Lung (tissue), 11 donors: ENCODE measurements at regions not wholly inside any gene's neighbourhood (a gene's known extent, or its start where the extent isn't known, plus 50 kb on each side); places are given as distances from the start of the nearest gene placed in this dataset.

Experiments used
- ATAC-seq: fragments of 200-7000 bp; cut with Tn5 transposase; one replicate; pipeline ENCODE4 v1.9.1; 2020; ENCODE audit warnings: moderate number of reproducible peaks; ENCODE audit not compliant: insufficient read depth, low FRiP score
- DNase-seq, 3 donors: peaks; one replicate each; pipeline ENCODE4 v3.0.0-alpha.2; 2013 to 2017
- H3K27ac ChIP-seq, 2 donors: one replicate each; pipeline ENCODE4 v1.5.1; 2013; ENCODE audit warnings: mild to moderate bottlenecking in 2 of 2, moderate library complexity in 2 of 2, control low read depth in 1 of 2, inconsistent platforms in 1 of 2, low read depth in 1 of 2, low read length in 1 of 2
- H3K27me3 ChIP-seq, 3 donors: one replicate each; pipeline ENCODE4 v1.5.1; 2013; ENCODE audit warnings: low read length in 2 of 3; ENCODE audit not compliant: control insufficient read depth in 3 of 3, insufficient read depth in 3 of 3
- H3K36me3 ChIP-seq, 4 donors: one replicate each; pipeline ENCODE4 v1.5.1; 2013; ENCODE audit warnings: low read length in 4 of 4, mild to moderate bottlenecking in 1 of 4, moderate library complexity in 1 of 4; ENCODE audit not compliant: control insufficient read depth in 4 of 4, insufficient read depth in 4 of 4
- H3K4me1 ChIP-seq, 5 donors: one replicate each; pipeline ENCODE4 v1.5.1; 2013; ENCODE audit warnings: low read length in 5 of 5, mild to moderate bottlenecking in 2 of 5, moderate library complexity in 1 of 5; ENCODE audit not compliant: control insufficient read depth in 5 of 5, insufficient read depth in 5 of 5
- H3K4me3 ChIP-seq: one replicate; pipeline ENCODE4 v1.5.1; 2013; ENCODE audit warnings: mild to moderate bottlenecking, control low read depth, moderate library complexity
- H3K9ac ChIP-seq, 2 donors: one replicate each; pipeline ENCODE4 v1.5.1; 2013; ENCODE audit warnings: low read length in 2 of 2, control low read depth in 1 of 2; ENCODE audit not compliant: insufficient read depth in 1 of 2
- H3K9me3 ChIP-seq, 4 donors: one replicate each; pipeline ENCODE4 v1.5.1; 2013; ENCODE audit warnings: low read length in 3 of 4, mild to moderate bottlenecking in 1 of 4, moderate library complexity in 1 of 4; ENCODE audit not compliant: control insufficient read depth in 4 of 4, insufficient read depth in 3 of 4
- CTCF ChIP-seq: IDR thresholded peaks from 2 replicates; pipeline ENCODE4 v1.5.1; 2012; ENCODE audit warnings: mild to moderate bottlenecking; ENCODE audit errors: control extremely low read depth, extremely low read depth
- WGBS, 2 donors: extraction: QIAGEN DNeasy Blood & Tissue Kit; methylation state at CpG; one replicate each; pipeline ENCODE4 v1.1.7; 2013; 5-methylcytosine and 5-hydroxymethylcytosine counted together
- donor health status: control.
- donor health status: control.
- donor health status: Bipolar disorder and iron deficiency.
- donor health status: healthy.
- donor health status: DM: yes; HTN: yes; CAD: no.

- TF ChIP-seq CTCF = no peak
- ATAC-seq = no peak
- no peaks in the 10 kb centered on the region for H3K9me3 ChIP-seq
- no peaks in the 10 kb centered on the region for H3K36me3 ChIP-seq
- H3K4me1 ChIP-seq = no peaks in the 10 kb centered on the region
- WGBS, 2 donors = 80 to 89% methylated on average over 6 of the region's 6 CpGs
- no peaks in the 10 kb centered on the region for H3K27me3 ChIP-seq
- H3K9ac ChIP-seq = no peak overlapping the region
- H3K4me3 ChIP-seq = no peak overlapping the region
- DNase-seq = no peak
- H3K27ac ChIP-seq = no peak overlapping the region
Measured at GRCh38 chr15:70279096-70279495, 181.4 kb upstream of the TLE3 start.

- H3K9ac ChIP-seq = no peak overlapping the region
- H3K27me3 ChIP-seq = no peaks in the 10 kb centered on the region
- no peaks in the 10 kb centered on the region for H3K9me3 ChIP-seq
- no peak for DNase-seq
- no peaks in the 10 kb centered on the region for H3K36me3 ChIP-seq
- no peak overlapping the region for H3K4me3 ChIP-seq
- ATAC-seq = no peak
- TF ChIP-seq CTCF = no peak
- WGBS, 2 donors = 71 to 83% methylated on average over 7 of the region's 7 CpGs
- no peaks in the 10 kb centered on the region for H3K4me1 ChIP-seq
- H3K27ac ChIP-seq = no peak overlapping the region
Measured at GRCh38 chr15:70278644-70279043, 180.9 kb upstream of the TLE3 start.

- no peak overlapping the region for H3K4me3 ChIP-seq
- no peaks in the 10 kb centered on the region for H3K36me3 ChIP-seq
- H3K9ac ChIP-seq = no peak overlapping the region
- H3K4me1 ChIP-seq = no peaks in the 10 kb centered on the region
- TF ChIP-seq CTCF = no peak
- no peak for DNase-seq
- ATAC-seq = no peak
- H3K9me3 ChIP-seq = no peaks in the 10 kb centered on the region
- no peak overlapping the region for H3K27ac ChIP-seq
- no peaks in the 10 kb centered on the region for H3K27me3 ChIP-seq
- WGBS, 2 donors = 93 to 97% methylated on average over 8 of the region's 8 CpGs
Measured at GRCh38 chr15:70277556-70277955, 179.8 kb upstream of the TLE3 start.

- no peak overlapping the region for H3K27ac ChIP-seq
- no peak overlapping the region for H3K4me3 ChIP-seq
- no peaks in the 10 kb centered on the region for H3K27me3 ChIP-seq
- no peak for ATAC-seq
- no peaks in the 10 kb centered on the region for H3K9me3 ChIP-seq
- 91% methylated on average over 3 of the region's 3 CpGs for WGBS, 2 donors
- H3K9ac ChIP-seq = no peak overlapping the region
- DNase-seq = no peak
- H3K36me3 ChIP-seq = no peaks in the 10 kb centered on the region
- H3K4me1 ChIP-seq = peaks cover 0 to 2% (median 0%) of the 10 kb centered on the region in 5 donors
- no peak for TF ChIP-seq CTCF
Measured at GRCh38 chr15:70276401-70276800, 178.7 kb upstream of the TLE3 start.
